Upper lobe of left lung (tissue), 6 donors: ENCODE measurements at regions not wholly inside any gene's neighbourhood (a gene's known extent, or its start where the extent isn't known, plus 50 kb on each side); places are given as distances from the start of the nearest gene placed in this dataset.
A peak's percentile ranks its signal among the peaks of the same experiment; 100 is the strongest.

ENCODE experiments used
- ATAC-seq, 2 donors: fragments of 200-7000 bp; cut with Tn5 transposase; one replicate each; pipeline ENCODE4 v1.9.1; 2022; ENCODE audit warnings: mild to moderate bottlenecking in 2 of 2, moderate library complexity in 2 of 2; ENCODE audit not compliant: low FRiP score in 2 of 2
- DNase-seq, 2 donors: peaks; one replicate each; pipeline ENCODE4 v3.0.0-alpha.2; 2019 to 2020
- H3K27ac ChIP-seq, 4 donors: fragments of 200-600 bp; sonication (generic); one replicate each; pipeline ENCODE4 v1.5.1; 2016 to 2019
- H3K27me3 ChIP-seq, 4 donors: fragments of 200-600 bp; sonication (generic); one replicate each; pipeline ENCODE4 v1.5.1; 2017 to 2019
- H3K36me3 ChIP-seq, 4 donors: fragments of 200-600 bp; sonication (generic); one replicate each; pipeline ENCODE4 v1.5.1; 2016 to 2019
- H3K4me1 ChIP-seq, 4 donors: fragments of 200-600 bp; sonication (generic); one replicate each; pipeline ENCODE4 v1.5.1; 2018 to 2019
- H3K4me3 ChIP-seq, 4 donors: fragments of 200-600 bp; sonication (generic); one replicate each; pipeline ENCODE4 v1.5.1; 2017 to 2019; ENCODE audit warnings: mild to moderate bottlenecking in 2 of 4, moderate library complexity in 1 of 4
- H3K9me3 ChIP-seq, 4 donors: fragments of 200-600 bp; sonication (generic); one replicate each; pipeline ENCODE4 v1.5.1; 2018 to 2019
- CTCF ChIP-seq, 6 experiments: fragments of 450-650 bp in 4 of 6; fragments of 200-600 bp in 2 of 6; sonication (generic) in 2 of 6; IDR thresholded peaks; one replicate each; pipeline ENCODE4 v1.5.1; 2016 to 2019; ENCODE audit warnings: antibody characterized with exemption in 6 of 6
- EP300 ChIP-seq, 4 donors: sonication (generic); formaldehyde crosslinking; IDR thresholded peaks; one replicate each; pipeline ENCODE4 v1.5.1; 2017; ENCODE audit warnings: antibody characterized with exemption in 4 of 4, control low read depth in 2 of 4
- POLR2A ChIP-seq, 4 donors: fragments of 450-650 bp; IDR thresholded peaks; one replicate each; pipeline ENCODE4 v1.5.1; 2016 to 2017; ENCODE audit warnings: antibody characterized with exemption in 4 of 4, mild to moderate bottlenecking in 2 of 4
- POLR2AphosphoS5 ChIP-seq, 2 donors: sonication (generic); formaldehyde crosslinking; IDR thresholded peaks; one replicate each; pipeline ENCODE4 v1.5.1; 2017; ENCODE audit warnings: antibody characterized with exemption in 2 of 2
- WGBS, 2 donors: methylation state at CpG; one replicate each; pipeline ENCODE4 v1.1.5; 2017 to 2018; 5-methylcytosine and 5-hydroxymethylcytosine counted together
- donor health status: DM: no; HTN: no; CAD: no; lungs with moderate emphysema.
- donor health status: DM: no; HTN: yes; CAD: no; lungs with severe emphysema.

GRCh38 chr13:75016225-75016624 lies 465.7 kb downstream of the TBC1D4 start:
- no peaks in the 10 kb centered on the region for H3K27me3 ChIP-seq
- ATAC-seq (no peak), DNase-seq (no peak)
- H3K27ac ChIP-seq, result no peak overlapping the region
- no peak overlapping the region for H3K4me3 ChIP-seq
- no peaks in the 10 kb centered on the region for H3K4me1 ChIP-seq
- TF ChIP-seq POLR2AphosphoS5 (IDR thresholded peaks at IDR 0.05) (no peak), EP300 (IDR thresholded peaks at IDR 0.05) (no peak), CTCF (IDR thresholded peaks at IDR 0.05) (no peak), POLR2A (IDR thresholded peaks at IDR 0.05) (no peak)
- 52 to 58% methylated on average over 1 of the region's 1 CpG for WGBS, 2 donors
- no peaks in the 10 kb centered on the region for H3K36me3 ChIP-seq
- no peaks in the 10 kb centered on the region for H3K9me3 ChIP-seq

GRCh38 chr13:75013818-75014217 lies 468.2 kb downstream of the TBC1D4 start:
- Histone ChIP-seq H3K4me1 (no peaks in the 10 kb centered on the region), H3K9me3 (no peaks in the 10 kb centered on the region), H3K27me3 (no peaks in the 10 kb centered on the region), H3K27ac (no peak overlapping the region), H3K4me3 (no peak overlapping the region), H3K36me3 (no peaks in the 10 kb centered on the region)
- ATAC-seq (no peak), DNase-seq (no peak)
- WGBS, 2 donors, result 82 to 85% methylated on average over 4 of the region's 4 CpGs
- TF ChIP-seq CTCF (IDR thresholded peaks at IDR 0.05) (no peak), POLR2AphosphoS5 (IDR thresholded peaks at IDR 0.05) (no peak), POLR2A (IDR thresholded peaks at IDR 0.05) (no peak), EP300 (IDR thresholded peaks at IDR 0.05) (no peak)

- TF ChIP-seq POLR2AphosphoS5 (IDR thresholded peaks at IDR 0.05) (no peak), CTCF (IDR thresholded peaks at IDR 0.05) (no peak), EP300 (IDR thresholded peaks at IDR 0.05) (no peak), POLR2A (IDR thresholded peaks at IDR 0.05) (no peak)
- WGBS, 2 donors, result 83 to 94% methylated on average over 4 of the region's 4 CpGs
Observed at GRCh38 chr13:75010941-75011340, 471.0 kb downstream of the TBC1D4 start.

DNA sequence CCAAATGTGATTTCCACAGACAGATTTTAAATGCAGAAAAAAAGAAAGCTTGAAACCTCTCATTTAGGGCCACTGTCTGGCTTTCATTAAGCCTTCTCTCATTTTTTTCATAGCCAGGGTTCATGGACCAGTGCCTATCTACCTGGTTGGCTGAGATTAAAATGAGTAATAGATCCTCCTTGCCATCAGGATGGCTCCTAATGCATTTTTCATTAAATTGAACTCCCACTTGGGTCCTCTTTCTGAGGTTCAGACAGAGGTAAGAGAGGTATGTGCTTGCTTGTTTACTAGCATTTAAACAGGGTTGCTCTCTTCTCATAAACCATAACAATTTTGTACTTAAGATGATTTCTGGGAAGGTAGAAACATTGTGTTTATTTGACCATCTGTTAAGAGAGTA lies 473.0 kb downstream of the TBC1D4 start:
- TF ChIP-seq EP300 (IDR thresholded peaks at IDR 0.05), result no peak
- TF ChIP-seq POLR2A (IDR thresholded peaks at IDR 0.05), result no peak
- no peak for TF ChIP-seq CTCF (IDR thresholded peaks at IDR 0.05)
- TF ChIP-seq POLR2AphosphoS5 (IDR thresholded peaks at IDR 0.05), result no peak
- Histone ChIP-seq H3K4me1 (no peaks in the 10 kb centered on the region), H3K27ac (no peak overlapping the region), H3K27me3 (no peaks in the 10 kb centered on the region), H3K4me3 (no peak overlapping the region), H3K9me3 (no peaks in the 10 kb centered on the region), H3K36me3 (no peaks in the 10 kb centered on the region)
- ATAC-seq, result no peak
- no peak for DNase-seq

More at GRCh38 chr13:75010941-75011340, 471.0 kb downstream of the TBC1D4 start:
- no peak overlapping the region for H3K4me3 ChIP-seq
- DNase-seq (no peak), ATAC-seq (peak in 1 of 2 donors; percentile 41)
- no peaks in the 10 kb centered on the region for H3K27me3 ChIP-seq
- H3K27ac ChIP-seq, result no peak overlapping the region
- no peaks in the 10 kb centered on the region for H3K9me3 ChIP-seq
- no peaks in the 10 kb centered on the region for H3K36me3 ChIP-seq
- no peaks in the 10 kb centered on the region for H3K4me1 ChIP-seq

DNA sequence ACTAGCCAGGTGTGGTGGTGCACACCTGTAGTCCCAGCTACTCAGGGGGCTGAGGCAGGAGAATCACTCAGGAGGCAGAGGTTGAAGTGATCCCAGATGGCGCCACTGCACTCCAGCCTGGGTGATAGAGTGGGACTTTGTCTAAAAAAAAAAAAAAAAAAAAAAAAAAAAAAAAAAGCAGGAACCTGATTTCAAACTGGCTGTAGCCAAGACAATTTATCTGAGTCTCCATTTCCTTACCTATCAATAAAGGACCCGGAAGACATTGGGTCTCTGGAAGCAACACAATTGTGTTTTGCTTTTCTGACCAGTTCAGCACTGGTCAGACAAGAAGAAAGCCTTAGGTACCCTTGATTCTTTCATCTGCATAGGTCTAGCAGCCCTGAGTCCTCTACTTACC lies 491.0 kb downstream of the TBC1D4 start:
- H3K36me3 ChIP-seq, result no peaks in the 10 kb centered on the region
- no peaks in the 10 kb centered on the region for H3K27me3 ChIP-seq
- no peaks in the 10 kb centered on the region for H3K4me1 ChIP-seq
- ATAC-seq, result no peak
- H3K4me3 ChIP-seq, result no peak overlapping the region
- no peaks in the 10 kb centered on the region for H3K9me3 ChIP-seq
- TF ChIP-seq POLR2A (IDR thresholded peaks at IDR 0.05) (no peak), CTCF (IDR thresholded peaks at IDR 0.05) (no peak), POLR2AphosphoS5 (IDR thresholded peaks at IDR 0.05) (no peak), EP300 (IDR thresholded peaks at IDR 0.05) (no peak)
- H3K27ac ChIP-seq, result no peak overlapping the region
- DNase-seq, result no peak
- 85 to 91% methylated on average over 2 of the region's 2 CpGs for WGBS, 2 donors
